ENCODE measurements at regions not wholly inside any gene's neighbourhood (a gene's known extent, or its start where the extent isn't known, plus 50 kb on each side); places are given as distances from the start of the nearest gene placed in this dataset.

DNA sequence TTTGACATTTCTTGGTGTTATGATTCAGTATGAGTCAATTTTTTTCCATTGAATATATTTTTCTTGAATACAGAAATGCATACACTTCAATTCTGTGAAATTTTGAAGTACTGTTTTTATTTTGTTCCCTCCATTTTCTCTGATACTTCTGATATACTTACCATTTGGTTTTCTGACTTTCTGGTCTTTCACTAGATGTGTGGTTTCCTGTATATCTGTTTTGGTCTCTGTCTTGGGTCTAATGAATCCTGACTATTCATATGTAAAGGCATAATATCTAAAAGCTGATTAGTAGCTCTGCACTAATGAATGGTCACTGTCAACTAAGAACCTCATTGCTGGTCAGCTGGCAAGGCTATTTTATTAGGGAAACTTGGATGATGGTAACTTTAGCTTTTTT is 345.6 kb downstream of the GRB14 start:
- no peak overlapping the region for H3K4me3 ChIP-seq
- no peaks in the 10 kb centered on the region for H3K36me3 ChIP-seq
- no peak overlapping the region for H3K27ac ChIP-seq
- H3K27me3 ChIP-seq (replicated peaks) = no peaks in the 10 kb centered on the region
- no peaks in the 10 kb centered on the region for H3K4me1 ChIP-seq (replicated peaks)
- no peak for DNase-seq (ENCODE audit: low read depth in 1 of 2, low spot score in 2 of 2)
- H3K9me3 ChIP-seq (replicated peaks) = no peaks in the 10 kb centered on the region

GRCh38 chr2:164260506-164260905 is 360.8 kb downstream of the GRB14 start:
- Histone ChIP-seq H3K27me3 (replicated peaks) (no peaks in the 10 kb centered on the region), H3K27ac (no peak overlapping the region), H3K9me3 (replicated peaks) (no peaks in the 10 kb centered on the region), H3K4me1 (replicated peaks) (no peaks in the 10 kb centered on the region), H3K4me3 (no peak overlapping the region), H3K36me3 (no peaks in the 10 kb centered on the region)
- DNase-seq (ENCODE audit: low read depth in 1 of 2, low spot score in 2 of 2) = no peak

DNA sequence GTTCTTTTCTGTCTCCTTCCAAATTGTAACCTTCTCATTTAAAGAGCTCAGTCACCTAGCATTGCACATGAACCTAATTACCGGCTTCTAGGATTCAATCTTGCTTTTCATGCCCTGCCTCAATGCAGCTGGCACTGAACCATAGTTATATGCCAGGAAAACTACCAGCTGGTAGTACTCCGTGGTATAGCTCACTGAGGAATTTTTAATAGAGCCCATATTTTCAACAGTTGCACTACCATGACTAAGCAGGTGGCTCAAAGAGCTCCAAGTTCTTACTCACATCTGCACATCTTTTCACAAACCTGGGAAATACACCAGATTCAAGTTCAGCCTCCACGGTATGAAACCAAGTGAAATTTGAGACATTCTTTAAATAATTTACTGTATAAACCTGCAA is 363.5 kb downstream of the GRB14 start:
- H3K27me3 ChIP-seq (replicated peaks) = 0 out of 2 replicates have a peak, but pooled peaks cover 5% of the 10 kb centered on the region
- no peak for DNase-seq (ENCODE audit: low read depth in 1 of 2, low spot score in 2 of 2)
- H3K4me3 ChIP-seq = no peak overlapping the region
- no peaks in the 10 kb centered on the region for H3K9me3 ChIP-seq (replicated peaks)
- H3K36me3 ChIP-seq = no peaks in the 10 kb centered on the region
- H3K27ac ChIP-seq = no peak overlapping the region
- H3K4me1 ChIP-seq (replicated peaks) = no peaks in the 10 kb centered on the region

- Histone ChIP-seq H3K36me3 (no peaks in the 10 kb centered on the region), H3K27ac (no peak overlapping the region), H3K9me3 (replicated peaks) (no peaks in the 10 kb centered on the region), H3K27me3 (replicated peaks) (0 out of 2 replicates have a peak, but pooled peaks cover 5% of the 10 kb centered on the region), H3K4me1 (replicated peaks) (no peaks in the 10 kb centered on the region), H3K4me3 (no peak overlapping the region)
- DNase-seq (ENCODE audit: low read depth in 1 of 2, low spot score in 2 of 2) = no peak
Measured at GRCh38 chr2:164252568-164253287, 368.6 kb downstream of the GRB14 start.

GRCh38 chr2:164243315-164243714 is 378.0 kb downstream of the GRB14 start:
- Histone ChIP-seq H3K4me1 (replicated peaks) (no peaks in the 10 kb centered on the region), H3K4me3 (no peak overlapping the region), H3K9me3 (replicated peaks) (no peaks in the 10 kb centered on the region), H3K27me3 (replicated peaks) (no peaks in the 10 kb centered on the region), H3K27ac (no peak overlapping the region), H3K36me3 (no peaks in the 10 kb centered on the region)
- no peak for DNase-seq (ENCODE audit: low read depth in 1 of 2, low spot score in 2 of 2)

DNA sequence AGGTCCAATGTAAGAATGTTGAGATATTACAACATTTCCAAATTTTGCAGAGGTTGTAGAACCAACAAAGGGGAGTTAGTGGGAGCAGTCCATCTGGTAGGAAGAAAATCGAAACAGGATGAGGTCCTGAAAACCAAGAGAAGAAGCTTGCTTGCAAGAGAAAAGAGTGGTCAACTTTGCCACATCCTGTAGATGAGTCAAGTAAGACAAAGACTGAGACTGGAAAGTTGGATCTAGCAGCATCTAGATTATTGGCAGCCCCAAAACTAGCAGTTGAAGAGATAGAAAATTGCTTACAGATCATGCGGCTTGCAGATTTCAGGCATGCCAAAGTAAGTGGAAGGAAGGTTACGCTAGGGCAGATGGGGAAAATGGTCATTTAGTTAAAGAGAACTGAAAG is 378.9 kb downstream of the GRB14 start:
- DNase-seq (ENCODE audit: low read depth in 1 of 2, low spot score in 2 of 2) = no peak
- Histone ChIP-seq H3K36me3 (no peaks in the 10 kb centered on the region), H3K27ac (no peak overlapping the region), H3K9me3 (replicated peaks) (no peaks in the 10 kb centered on the region), H3K4me1 (replicated peaks) (no peaks in the 10 kb centered on the region), H3K4me3 (no peak overlapping the region), H3K27me3 (replicated peaks) (no peaks in the 10 kb centered on the region)

GRCh38 chr2:164234074-164234473 is 387.2 kb downstream of the GRB14 start:
- no peak overlapping the region for H3K4me3 ChIP-seq
- H3K27ac ChIP-seq = no peak overlapping the region
- no peaks in the 10 kb centered on the region for H3K9me3 ChIP-seq (replicated peaks)
- H3K4me1 ChIP-seq (replicated peaks) = no peaks in the 10 kb centered on the region
- no peaks in the 10 kb centered on the region for H3K27me3 ChIP-seq (replicated peaks)
- no peak for DNase-seq (ENCODE audit: low read depth in 1 of 2, low spot score in 2 of 2)
- no peaks in the 10 kb centered on the region for H3K36me3 ChIP-seq

GRCh38 chr2:164224007-164224406 is 397.3 kb downstream of the GRB14 start:
- H3K27ac ChIP-seq = no peak overlapping the region
- H3K9me3 ChIP-seq (replicated peaks) = no peaks in the 10 kb centered on the region
- H3K4me3 ChIP-seq = no peak overlapping the region
- H3K36me3 ChIP-seq = no peaks in the 10 kb centered on the region
- no peak for DNase-seq (ENCODE audit: low read depth in 1 of 2, low spot score in 2 of 2)
- H3K27me3 ChIP-seq (replicated peaks) = 0 out of 2 replicates have a peak, but pooled peaks cover 2% of the 10 kb centered on the region
- no peaks in the 10 kb centered on the region for H3K4me1 ChIP-seq (replicated peaks)

GRCh38 chr2:164221473-164221872 is 399.8 kb downstream of the GRB14 start:
- Histone ChIP-seq H3K27me3 (replicated peaks) (0 out of 2 replicates have a peak, but pooled peaks cover 2% of the 10 kb centered on the region), H3K4me3 (no peak overlapping the region), H3K9me3 (replicated peaks) (no peaks in the 10 kb centered on the region), H3K4me1 (replicated peaks) (no peaks in the 10 kb centered on the region), H3K27ac (no peak overlapping the region), H3K36me3 (no peaks in the 10 kb centered on the region)
- DNase-seq (ENCODE audit: low read depth in 1 of 2, low spot score in 2 of 2) = no peak

DNA sequence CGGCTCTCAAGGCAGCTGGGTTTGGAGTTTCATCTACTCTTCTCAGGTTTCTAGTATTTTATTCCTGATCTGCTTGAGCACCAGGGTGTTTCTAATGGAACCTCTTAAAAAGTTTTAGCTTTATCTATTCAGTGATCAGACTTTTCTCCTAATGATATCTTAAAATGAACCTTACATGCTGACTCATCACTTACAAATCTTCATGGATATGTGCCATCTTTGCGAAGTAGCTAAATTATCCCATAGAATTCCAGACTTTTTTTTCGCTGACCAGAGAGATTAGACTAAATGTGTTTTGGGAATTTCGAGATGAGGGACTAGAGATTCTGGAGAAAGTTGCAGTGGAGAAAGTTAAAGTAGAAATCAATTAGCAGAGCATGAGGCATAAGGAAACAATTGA is 401.0 kb downstream of the GRB14 start:
- Histone ChIP-seq H3K4me1 (replicated peaks) (no peaks in the 10 kb centered on the region), H3K4me3 (no peak overlapping the region), H3K27ac (no peak overlapping the region), H3K9me3 (replicated peaks) (no peaks in the 10 kb centered on the region), H3K36me3 (no peaks in the 10 kb centered on the region), H3K27me3 (replicated peaks) (no peaks in the 10 kb centered on the region)
- DNase-seq (ENCODE audit: low read depth in 1 of 2, low spot score in 2 of 2) = no peak

- no peak for DNase-seq (ENCODE audit: low read depth in 1 of 2, low spot score in 2 of 2)
- Histone ChIP-seq H3K4me1 (replicated peaks) (peaks cover 10% of the 10 kb centered on the region), H3K4me3 (no peak overlapping the region), H3K27ac (no peak overlapping the region), H3K9me3 (replicated peaks) (no peaks in the 10 kb centered on the region), H3K36me3 (no peaks in the 10 kb centered on the region), H3K27me3 (replicated peaks) (no peaks in the 10 kb centered on the region)
Measured at GRCh38 chr2:164213916-164214315, 407.4 kb downstream of the GRB14 start.

DNA sequence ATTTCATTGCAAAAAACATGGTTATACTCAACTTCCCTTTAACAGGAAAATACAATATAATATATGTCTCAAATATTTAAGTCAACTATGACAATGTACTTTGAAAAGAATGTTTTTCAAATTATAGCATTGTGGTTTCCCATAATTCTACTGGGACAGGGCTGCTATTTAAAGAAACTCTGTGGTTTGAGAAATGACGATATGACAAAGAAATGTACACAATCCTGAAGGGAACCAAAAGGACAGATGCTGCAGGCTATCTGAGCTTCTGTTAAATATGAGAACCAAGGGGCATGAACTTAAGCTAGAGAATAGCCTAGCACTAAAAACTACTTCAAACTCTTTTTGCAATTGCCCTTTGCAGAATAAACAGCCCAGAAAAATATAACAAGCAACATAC is 415.9 kb downstream of the GRB14 start:
- Histone ChIP-seq H3K4me3 (no peak overlapping the region), H3K27ac (peak overlapping the region; percentile 29), H3K9me3 (replicated peaks) (no peaks in the 10 kb centered on the region), H3K4me1 (replicated peaks) (peaks cover 24% of the 10 kb centered on the region), H3K27me3 (replicated peaks) (no peaks in the 10 kb centered on the region), H3K36me3 (no peaks in the 10 kb centered on the region)
- DNase-seq (ENCODE audit: low read depth in 1 of 2, low spot score in 2 of 2) = peak; percentile 39 to 72

DNA sequence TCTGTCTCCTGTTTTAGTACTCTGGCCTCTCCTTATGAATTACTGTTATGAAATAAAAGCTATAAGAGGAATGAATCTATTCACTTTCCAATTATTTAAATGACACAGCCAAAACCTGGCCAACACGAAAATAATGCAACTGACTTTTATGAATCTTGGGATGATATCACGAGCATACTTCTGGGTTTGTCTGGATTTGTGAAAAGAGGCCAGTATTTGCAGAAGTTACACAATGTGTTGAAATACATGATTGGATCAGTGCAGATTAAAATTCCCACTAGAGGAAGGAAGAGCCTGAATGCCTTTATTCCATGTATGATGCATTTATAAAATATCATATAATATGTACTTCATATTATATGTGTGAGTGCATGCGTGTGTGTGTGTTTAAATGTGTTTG is 418.2 kb downstream of the GRB14 start:
- no peak for DNase-seq (ENCODE audit: low read depth in 1 of 2, low spot score in 2 of 2)
- Histone ChIP-seq H3K4me3 (no peak overlapping the region), H3K27me3 (replicated peaks) (no peaks in the 10 kb centered on the region)

DNA sequence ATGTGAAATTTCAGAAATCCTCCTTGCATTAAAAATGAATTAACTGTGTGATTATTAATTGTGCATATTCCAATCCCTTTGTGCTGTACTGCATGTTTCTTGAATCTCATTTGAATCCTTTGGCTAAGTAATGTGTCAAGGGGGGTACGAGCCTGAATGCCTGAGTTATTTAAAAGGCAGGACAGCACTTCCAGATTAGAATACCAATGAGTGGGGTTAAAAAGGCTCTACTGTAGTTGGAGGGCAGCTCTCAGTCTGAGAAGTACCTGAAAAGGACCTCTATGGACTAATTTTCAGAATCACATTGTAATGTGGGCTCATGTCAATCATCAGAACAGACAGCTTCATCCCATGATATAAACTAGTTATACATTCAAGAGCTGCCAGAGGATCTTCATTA is 423.0 kb downstream of the GRB14 start:
- no peak overlapping the region for H3K4me3 ChIP-seq
- no peak for DNase-seq (ENCODE audit: low read depth in 1 of 2, low spot score in 2 of 2)
- H3K4me1 ChIP-seq (replicated peaks) = no peaks in the 10 kb centered on the region
- no peak overlapping the region for H3K27ac ChIP-seq
- H3K36me3 ChIP-seq = no peaks in the 10 kb centered on the region
- no peaks in the 10 kb centered on the region for H3K27me3 ChIP-seq (replicated peaks)
- H3K9me3 ChIP-seq (replicated peaks) = no peaks in the 10 kb centered on the region

More for the DNA sequence above, 418.2 kb downstream of the GRB14 start:
- H3K9me3 ChIP-seq (replicated peaks) = no peaks in the 10 kb centered on the region
- H3K4me1 ChIP-seq (replicated peaks) = peaks cover 20% of the 10 kb centered on the region
- H3K27ac ChIP-seq = no peak overlapping the region
- no peaks in the 10 kb centered on the region for H3K36me3 ChIP-seq

DNA sequence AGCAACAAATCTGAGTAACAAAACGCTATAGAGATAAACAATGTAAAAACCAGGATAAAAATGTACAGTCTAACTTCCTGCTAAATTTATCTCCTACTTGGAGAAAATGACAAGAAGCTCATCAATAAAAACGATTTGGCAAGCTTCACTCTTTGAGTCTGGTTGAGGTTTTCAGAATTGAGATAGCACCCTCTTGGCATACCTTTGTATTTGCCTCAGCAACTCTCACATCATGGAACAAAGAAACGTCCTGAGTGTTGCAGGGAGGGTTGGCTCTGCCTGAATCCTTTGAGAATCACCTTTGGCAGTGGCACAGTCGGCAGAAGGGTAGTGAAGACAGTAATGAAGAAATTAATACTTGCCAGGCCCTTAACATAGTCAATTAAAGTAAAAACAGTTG is 430.6 kb downstream of the GRB14 start:
- H3K4me1 ChIP-seq (replicated peaks) = no peaks in the 10 kb centered on the region
- no peak overlapping the region for H3K27ac ChIP-seq
- no peaks in the 10 kb centered on the region for H3K9me3 ChIP-seq (replicated peaks)
- no peaks in the 10 kb centered on the region for H3K27me3 ChIP-seq (replicated peaks)
- DNase-seq (ENCODE audit: low read depth in 1 of 2, low spot score in 2 of 2) = no peak
- no peaks in the 10 kb centered on the region for H3K36me3 ChIP-seq
- H3K4me3 ChIP-seq = no peak overlapping the region
